DMS114 treated with DMSO at 0.1 percent for 48 hours (cell line): ENCODE measurements at regions not wholly inside any gene's neighbourhood (a gene's known extent, or its start where the extent isn't known, plus 50 kb on each side); places are given as distances from the start of the nearest gene placed in this dataset.
"Not testable (repeated sequence)": the region's sequence is repeated elsewhere in the genome, so short reads cannot be mapped to it uniquely, and the experiment has no call there.

Experiments used
- DNase-seq: peaks from one replicate; lab custom pipeline; 2025; ENCODE audit not compliant: unreplicated experiment; lab: John Stamatoyannopoulos, UW

- no peak for DNase-seq
Measured at GRCh38 chr12:30578426-30578825, 117.2 kb downstream of the IPO8 start.

- no peak for DNase-seq
Measured at GRCh38 chr12:30573145-30573544, 122.5 kb downstream of the IPO8 start.

- no peak for DNase-seq
Measured at GRCh38 chr12:30570211-30570890, 125.3 kb downstream of the IPO8 start.

- DNase-seq: no peak
Measured at GRCh38 chr12:30569426-30569825, 126.2 kb downstream of the IPO8 start.

DNA sequence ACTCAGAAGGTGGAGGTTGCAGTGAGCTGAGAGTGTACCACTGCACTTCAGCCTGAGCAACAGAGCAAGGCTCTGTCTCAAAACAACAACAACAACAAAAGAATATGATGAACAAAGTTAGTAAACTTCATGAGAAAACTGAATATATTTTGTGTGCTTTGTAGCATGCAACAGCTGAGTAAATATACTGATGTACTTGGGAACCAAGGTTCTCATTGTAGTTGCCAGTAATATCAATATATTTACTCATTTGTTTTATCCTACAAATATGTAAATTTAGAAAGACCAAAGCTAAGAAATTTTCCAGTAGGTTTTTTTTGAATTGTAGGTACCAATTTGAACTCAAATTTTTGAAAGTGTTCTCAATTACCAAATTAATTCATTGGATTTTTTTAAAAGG, 127.2 kb downstream of the IPO8 start:
- no peak for DNase-seq

GRCh38 chr12:30567082-30567481, 128.6 kb downstream of the IPO8 start:
- no peak for DNase-seq

DNA sequence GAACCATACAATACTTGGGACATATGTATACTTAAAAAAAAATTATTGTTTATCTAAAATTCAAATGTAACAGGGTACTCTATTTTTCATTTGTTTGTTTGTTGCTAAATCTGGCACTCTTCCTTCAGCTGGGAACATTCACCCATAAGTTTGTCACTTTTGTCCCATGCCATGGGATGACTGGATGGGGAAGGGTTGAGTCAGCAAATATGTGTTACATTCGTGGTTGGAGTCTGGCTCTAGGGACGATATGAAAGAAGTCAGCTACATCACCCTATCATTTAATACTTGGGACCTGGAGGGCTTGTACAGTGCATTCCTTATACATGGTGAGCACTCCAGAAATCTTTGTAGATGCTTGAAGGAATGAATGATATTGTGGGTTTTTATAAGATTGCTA, 131.3 kb downstream of the IPO8 start:
- no peak for DNase-seq

- no peak for DNase-seq
Measured at GRCh38 chr12:30548203-30548602, 147.5 kb downstream of the IPO8 start.

- DNase-seq: no peak
Measured at GRCh38 chr12:30546121-30546520, 149.5 kb downstream of the IPO8 start.

GRCh38 chr12:30544704-30545103, 151.0 kb downstream of the IPO8 start:
- not testable (repeated sequence) for DNase-seq

- DNase-seq: no peak
Measured at GRCh38 chr12:30537228-30537627, 158.4 kb downstream of the IPO8 start.

DNA sequence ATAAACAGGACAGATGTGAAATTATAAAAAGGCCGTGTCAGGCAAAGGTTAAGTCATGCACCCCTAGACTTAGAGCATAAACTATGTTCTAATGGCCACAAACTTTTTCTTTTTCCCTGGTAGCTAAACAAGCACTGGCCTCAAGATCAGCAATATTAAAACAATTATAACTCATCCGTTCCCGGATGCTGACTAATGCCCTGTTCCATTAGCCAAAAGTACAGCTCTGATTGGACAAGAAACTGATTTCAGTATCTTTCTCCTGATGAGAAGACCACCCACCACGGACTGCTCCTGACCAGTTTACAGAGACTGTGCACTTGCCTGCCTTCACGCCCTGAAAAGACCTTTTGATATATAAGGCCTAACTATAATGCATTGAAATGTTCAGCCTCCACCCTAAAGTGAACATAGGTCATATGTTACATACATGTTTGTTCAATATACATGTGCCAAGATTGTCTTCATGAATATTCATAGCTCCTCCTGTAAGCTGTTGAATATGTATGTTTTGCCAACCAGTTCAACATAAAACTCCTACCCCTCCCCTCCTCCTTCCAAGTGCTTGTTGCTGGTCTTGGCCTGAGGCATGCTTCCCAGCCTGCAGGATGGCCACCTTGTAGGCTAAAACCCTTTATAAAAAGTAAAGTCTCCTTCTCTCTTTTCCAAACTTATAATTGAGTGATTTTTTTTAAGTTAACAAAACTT, 162.0 kb downstream of the IPO8 start:
- no peak for DNase-seq

GRCh38 chr12:30531731-30532678, 163.7 kb downstream of the IPO8 start:
- DNase-seq: no peak

DNA sequence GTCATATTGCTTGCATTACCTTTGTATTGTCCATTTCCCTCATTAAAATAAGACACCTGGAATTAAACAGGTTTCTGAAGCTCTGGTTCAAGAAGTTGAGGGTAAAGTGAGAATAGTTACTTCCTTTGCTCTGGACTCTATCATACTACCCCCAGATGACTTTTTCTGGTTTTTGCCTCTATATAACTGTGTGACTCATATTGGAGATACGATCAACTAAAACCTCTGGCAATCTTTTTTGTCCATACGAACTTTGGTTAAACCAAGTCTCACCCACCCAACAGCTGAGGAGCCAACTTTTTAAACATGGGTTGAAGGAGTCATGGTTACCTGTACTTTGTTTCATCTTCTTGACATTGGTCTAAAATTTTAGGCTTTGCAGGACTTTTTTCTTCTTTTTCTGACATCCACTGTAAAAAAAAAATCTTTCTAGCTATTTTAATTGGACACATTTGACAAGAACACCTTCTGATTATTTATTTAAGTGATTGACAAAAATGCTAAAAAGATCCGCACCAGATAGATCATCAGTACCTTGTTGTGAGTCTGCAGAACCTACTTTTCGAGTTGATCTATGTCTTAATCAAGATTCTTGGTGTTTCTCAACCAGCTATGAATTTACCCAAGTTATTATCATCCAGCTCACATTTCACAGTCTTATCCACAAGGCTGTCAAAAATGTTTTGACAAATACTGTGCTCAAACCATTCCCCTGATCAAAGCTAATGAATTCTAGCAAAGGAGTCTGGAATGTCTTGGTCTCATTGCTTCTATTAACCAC, 166.0 kb downstream of the IPO8 start:
- no peak for DNase-seq

GRCh38 chr12:30525171-30525570, 170.5 kb downstream of the IPO8 start:
- DNase-seq: no peak

DNA sequence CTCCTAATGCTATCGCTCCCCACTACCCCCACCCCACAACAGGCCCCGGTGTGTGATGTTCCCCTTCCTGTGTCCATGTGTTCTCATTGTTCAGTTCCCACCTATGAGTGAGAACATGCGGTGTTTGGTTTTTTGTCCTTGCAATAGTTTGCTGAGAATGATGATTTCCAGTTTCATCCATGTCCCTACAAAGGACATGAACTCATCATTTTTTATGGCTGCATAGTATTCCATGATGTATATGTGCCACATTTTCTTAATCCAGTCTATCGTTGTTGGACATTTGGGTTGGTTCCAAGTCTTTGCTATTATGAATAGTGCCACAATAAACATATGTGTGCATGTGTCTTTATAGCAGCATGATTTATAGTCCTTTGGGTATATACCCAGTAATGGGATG, 175.4 kb downstream of the IPO8 start:
- DNase-seq: not testable (repeated sequence)

- no peak for DNase-seq
Measured at GRCh38 chr12:30519535-30519934, 176.1 kb downstream of the IPO8 start.

DNA sequence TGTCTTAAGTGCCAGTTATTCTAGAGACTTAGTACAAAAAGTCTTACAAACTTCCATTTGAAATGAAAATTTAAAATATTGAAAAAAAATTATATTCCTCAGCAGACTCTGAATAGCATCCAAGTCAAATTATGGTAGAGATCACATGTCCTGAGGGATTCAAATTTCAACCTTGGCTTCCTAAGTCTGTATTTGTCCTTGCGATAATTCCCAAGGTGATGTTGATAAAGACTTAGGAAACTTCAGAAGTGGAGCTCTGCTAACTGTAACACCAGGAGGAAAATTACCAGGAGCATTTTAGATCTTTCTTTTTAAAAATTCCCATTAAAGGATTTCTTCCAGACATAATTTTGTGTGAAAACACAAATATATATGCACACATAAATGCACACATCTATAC, 178.3 kb downstream of the IPO8 start:
- DNase-seq: no peak

DNA sequence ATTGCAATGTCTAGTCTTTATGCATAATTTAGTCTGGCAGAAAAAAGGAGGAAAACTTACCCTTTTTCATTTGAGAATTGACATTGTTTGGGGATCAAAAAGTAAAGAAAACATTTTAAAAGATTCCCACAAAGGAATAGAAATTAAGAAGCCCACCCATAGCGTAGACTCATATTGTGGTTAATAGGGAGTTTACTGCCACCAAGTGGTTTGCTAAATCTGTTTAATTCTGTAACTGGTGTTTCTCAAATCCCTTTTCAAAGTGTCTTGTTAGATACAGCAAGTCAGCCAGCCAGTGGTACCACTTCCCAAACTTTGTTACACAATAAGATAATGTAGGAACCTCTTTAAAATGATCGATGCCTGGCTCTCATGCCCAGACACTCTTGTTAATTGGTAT, 180.3 kb downstream of the IPO8 start:
- peak; percentile 33 for DNase-seq

DNA sequence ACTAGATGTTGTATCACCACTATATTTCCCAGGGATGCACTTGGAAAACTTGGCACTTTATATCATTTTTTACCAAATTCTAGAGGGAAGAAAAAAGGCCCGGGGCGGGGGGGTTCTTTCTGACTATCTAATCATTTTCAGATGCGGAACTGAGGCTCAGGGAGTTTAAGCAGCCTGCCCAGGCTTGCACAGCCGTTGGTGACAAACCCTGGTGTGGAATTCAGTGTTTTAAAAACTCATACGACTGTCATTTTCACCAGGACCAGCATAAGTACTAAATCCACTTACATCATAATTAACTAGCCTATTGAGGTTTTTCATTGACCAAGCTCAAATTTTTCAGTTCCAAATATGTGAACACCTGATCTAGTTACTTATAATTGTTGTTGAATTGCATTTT, 181.0 kb downstream of the IPO8 start:
- DNase-seq: no peak
